Sigmoid colon (tissue), 4 donors: ENCODE measurements at regions not wholly inside any gene's neighbourhood (a gene's known extent, or its start where the extent isn't known, plus 50 kb on each side); places are given as distances from the start of the nearest gene placed in this dataset.

Experiments
- EP300 ChIP-seq, 4 donors: sonication (generic); formaldehyde crosslinking; IDR thresholded peaks; one replicate each; pipeline ENCODE4 v1.6.1; 2017; ENCODE audit warnings: antibody characterized with exemption in 4 of 4
- POLR2A ChIP-seq, 2 donors: fragments of 450-650 bp; IDR thresholded peaks; one replicate each; pipeline ENCODE4 v1.6.1; 2016; ENCODE audit warnings: antibody characterized with exemption in 2 of 2, mild to moderate bottlenecking in 2 of 2, moderate library complexity in 2 of 2
- TF ChIP-seq, protein P1 (sequence below), 4 experiments: fragments of 450-650 bp in 3 of 4; fragments of 200-600 bp in 1 of 4; IDR thresholded peaks; one replicate each; pipeline ENCODE4 v1.5.1; 2016 to 2019; ENCODE audit warnings: antibody characterized with exemption in 4 of 4, mild to moderate bottlenecking in 3 of 4, moderate library complexity in 2 of 4

DNA sequence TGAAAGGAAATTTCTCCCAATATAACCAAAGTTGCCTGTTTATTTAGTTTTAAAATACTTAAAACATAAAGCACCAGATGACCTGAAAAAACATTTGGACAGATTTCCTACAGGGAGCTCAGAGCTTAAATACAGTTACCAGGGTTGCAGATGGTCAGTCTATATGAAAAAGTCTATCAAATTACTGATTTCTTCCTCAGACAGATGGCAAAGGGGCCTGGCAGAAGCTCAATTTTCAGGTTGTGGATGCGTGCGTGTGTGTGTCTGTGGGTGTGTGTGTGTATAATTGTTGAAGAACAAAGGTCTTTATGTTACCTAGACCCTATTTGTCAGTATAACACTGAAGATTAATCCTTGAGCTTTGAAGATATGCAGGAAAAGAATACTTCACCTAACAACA, 169.4 kb downstream of the MAD2L1 start:
- TF ChIP-seq, protein P1, sequence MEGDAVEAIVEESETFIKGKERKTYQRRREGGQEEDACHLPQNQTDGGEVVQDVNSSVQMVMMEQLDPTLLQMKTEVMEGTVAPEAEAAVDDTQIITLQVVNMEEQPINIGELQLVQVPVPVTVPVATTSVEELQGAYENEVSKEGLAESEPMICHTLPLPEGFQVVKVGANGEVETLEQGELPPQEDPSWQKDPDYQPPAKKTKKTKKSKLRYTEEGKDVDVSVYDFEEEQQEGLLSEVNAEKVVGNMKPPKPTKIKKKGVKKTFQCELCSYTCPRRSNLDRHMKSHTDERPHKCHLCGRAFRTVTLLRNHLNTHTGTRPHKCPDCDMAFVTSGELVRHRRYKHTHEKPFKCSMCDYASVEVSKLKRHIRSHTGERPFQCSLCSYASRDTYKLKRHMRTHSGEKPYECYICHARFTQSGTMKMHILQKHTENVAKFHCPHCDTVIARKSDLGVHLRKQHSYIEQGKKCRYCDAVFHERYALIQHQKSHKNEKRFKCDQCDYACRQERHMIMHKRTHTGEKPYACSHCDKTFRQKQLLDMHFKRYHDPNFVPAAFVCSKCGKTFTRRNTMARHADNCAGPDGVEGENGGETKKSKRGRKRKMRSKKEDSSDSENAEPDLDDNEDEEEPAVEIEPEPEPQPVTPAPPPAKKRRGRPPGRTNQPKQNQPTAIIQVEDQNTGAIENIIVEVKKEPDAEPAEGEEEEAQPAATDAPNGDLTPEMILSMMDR (IDR thresholded peaks at IDR 0.05): no peak
- TF ChIP-seq EP300 (IDR thresholded peaks at IDR 0.05) (no peak), POLR2A (IDR thresholded peaks at IDR 0.05) (no peak)
